ENCODE measurements at regions not wholly inside any gene's neighbourhood (a gene's known extent, or its start where the extent isn't known, plus 50 kb on each side); places are given as distances from the start of the nearest gene placed in this dataset.
"Not testable (repeated sequence)": the region's sequence is repeated elsewhere in the genome, so short reads cannot be mapped to it uniquely, and the experiment has no call there.

DNA sequence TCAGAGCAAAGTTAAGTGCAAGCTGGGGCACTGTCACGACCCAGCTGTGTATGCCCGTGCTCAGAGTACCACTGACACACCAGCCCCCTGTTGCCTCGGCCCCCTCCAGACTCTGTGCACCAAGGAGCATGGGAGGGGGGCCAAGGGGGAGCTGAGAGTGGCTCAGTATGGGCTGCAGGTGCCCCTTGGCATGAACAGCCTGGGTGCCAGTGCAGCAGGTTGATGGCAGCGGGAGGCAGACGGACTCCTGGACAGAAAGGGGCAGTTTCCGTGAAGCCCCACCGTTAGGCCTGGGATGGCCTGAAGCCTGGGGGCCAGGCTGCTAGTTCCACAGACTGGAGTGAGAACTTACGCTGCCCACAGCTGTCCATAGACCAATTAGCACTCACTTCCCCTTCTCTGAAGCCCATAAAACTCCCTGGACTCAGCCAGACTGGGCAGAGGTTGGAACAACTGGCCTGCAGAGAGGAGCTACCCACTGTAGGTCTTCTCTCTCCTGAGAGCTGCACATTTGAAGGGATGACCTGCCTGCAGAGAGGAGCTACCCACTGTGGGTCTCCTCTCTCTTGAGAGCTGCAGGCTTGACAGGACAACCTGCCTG, 182.8 kb downstream of the DEPDC1B start:
- no peak for DNase-seq

DNA sequence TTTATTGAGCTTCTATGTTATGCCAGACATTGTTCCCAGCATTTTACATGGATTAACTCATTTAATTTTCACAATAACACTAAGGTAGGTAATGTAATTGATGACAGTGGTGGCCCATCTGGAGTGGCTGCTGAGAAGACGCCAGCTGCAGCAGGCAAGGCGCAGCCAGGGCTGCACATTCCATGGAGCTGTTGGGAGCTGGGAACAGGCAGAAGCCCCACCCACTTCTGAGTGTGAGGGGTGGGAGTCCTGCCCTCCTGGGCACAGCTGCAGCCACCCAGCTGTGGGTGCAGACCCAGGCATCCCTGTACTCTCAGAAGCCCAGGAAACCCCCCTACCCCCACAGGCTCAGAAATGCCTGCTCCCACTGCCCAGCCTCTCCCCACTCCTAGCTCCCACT, 183.3 kb downstream of the DEPDC1B start:
- no peak for DNase-seq

DNA sequence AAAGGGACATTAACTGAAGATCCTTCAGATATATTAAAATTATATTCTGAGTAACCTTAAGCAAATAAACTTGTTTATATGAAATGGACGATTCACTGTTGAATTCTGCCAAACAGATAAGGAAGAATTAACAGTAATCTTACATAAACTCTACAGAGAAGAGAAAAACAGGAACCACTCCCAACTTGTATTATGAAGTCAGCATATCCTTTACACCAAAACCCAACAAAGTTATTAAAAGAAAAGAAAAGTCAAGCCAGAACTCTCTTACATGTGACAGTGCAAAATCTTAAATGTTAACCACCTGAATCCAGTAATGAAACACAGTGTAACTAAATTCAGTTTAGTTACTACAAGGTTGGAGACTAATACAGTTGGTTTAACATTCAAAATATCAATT, 185.8 kb downstream of the DEPDC1B start:
- no peak for DNase-seq

DNA sequence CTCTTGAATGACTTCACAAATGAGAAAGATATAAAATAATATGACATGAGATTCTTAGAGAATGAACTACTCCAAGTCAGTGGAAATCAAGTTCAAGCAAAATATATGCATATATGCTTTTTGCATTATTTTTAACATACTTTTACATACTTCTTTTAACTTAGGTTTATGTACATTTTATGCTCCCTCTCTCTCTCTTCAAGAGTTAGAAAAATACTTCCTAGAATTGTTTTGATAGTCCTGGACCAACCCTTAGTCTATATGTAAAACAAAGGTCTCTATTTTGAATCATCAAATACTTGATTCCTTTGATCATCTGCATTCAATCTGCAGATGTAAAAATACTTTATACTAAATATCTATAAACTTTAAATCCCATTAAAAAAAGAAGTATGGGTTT, 187.8 kb downstream of the DEPDC1B start:
- no peak for DNase-seq

DNA sequence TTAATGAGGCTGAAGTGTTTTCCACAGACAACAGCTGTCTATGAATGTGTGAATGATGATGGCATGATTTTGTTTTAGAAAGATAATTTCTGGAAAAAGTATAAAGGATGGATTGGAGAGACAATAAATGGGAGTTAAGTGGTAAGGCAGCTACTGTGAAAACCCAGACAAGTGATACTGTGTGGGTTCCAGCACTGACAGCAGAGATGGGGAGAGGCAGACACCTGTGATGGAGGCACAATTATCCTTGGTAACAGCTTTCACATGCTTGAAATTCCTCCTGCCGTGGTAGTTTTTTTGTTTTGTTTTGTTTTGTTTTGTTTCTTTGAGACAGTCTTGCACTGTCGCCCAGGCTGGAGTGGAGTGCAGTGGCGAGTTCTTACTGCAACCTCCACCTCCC, 189.3 kb downstream of the DEPDC1B start:
- DNase-seq: no peak

DNA sequence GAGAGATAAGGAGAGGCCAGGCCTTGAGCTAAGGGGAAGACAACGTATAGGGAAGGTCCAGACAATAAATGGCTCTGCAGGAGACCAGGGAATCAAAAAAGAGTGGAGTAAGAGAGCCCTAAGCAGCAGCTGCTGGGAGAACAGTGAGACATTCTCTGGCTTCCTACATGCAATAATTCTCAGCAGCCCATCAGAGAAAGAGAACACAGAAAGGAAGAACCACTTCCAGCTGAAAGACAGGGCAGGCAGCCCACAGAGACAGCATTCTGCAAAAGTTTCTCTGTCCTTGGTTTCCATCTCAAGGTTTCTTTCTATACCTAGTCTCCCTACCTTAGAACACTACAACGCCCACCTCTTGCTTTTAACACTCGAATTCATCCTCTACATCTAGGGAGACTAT, 189.9 kb downstream of the DEPDC1B start:
- no peak for DNase-seq

DNA sequence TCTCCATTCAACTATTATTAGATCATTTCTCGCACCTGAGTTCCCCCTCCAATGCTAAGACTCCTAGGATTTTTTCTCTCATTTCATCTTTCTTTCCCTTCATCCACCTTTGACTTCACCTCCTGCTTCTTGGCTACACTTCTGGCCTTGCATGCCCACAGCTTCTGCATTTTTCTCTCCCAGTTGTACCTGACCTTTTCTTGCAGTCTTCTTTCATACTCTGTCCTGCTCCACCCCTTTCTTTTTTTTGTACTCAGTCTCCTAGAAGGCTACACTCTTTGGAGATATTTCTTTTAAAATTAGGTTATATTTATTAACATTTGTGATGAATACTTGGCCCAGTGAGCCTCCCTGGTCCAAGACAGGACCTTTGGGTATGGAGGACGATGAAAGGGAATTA, 190.4 kb downstream of the DEPDC1B start:
- DNase-seq: no peak

DNA sequence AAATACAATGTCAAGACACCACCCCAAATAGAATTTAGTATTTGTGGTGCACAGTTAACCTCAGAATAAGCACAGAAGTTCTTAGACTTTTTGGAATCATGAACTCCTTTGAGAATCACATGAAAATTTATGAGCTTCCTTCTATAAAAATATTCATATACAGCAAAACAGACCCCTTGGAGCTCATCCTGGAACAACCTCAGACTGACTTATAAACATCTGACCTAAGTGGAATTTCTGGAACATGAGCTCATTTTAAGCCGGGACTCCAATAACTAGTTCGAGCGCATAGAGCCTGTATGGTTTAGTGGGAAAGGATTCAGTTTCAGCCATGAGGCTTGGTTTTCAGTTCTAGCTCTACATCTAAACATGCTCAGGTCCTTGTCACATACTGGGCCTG, 192.3 kb downstream of the DEPDC1B start:
- DNase-seq: no peak

DNA sequence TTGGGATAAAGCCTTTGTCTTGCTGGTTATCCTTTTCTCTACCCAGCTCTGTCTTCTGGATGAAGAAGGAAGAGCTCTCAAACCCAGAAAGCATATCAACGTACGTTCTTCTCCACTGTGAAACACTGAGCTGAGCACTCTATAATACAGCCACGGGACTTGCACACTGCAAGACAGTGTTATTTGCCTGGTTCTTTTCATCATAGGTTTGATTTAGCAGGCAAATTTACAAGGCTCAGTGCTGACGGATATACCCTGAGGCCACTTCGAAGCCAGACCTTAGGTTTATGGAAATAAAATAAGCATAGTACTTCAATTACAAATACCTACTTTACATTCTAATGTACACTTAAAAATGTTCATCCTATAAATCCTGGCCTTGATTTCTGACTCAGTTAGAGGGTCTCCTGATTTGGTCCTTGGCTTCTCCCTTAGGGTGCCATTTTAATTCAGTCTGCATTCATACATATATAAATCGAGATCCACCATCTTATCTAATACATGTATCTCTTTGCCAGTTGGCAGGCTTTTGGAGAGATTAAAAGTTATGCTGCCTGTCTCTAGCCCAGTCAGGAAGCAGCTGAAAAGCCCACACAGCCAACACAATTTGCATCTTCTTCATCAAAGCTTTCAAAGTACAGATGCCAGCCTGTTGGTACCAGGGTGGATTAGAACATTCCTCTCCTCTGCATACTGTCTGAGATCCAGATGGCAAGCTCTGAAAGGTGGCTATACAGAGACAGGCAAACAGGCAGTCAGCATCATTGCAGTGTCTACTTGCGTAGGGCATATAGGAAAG, 194.4 kb downstream of the DEPDC1B start:
- no peak for DNase-seq

DNA sequence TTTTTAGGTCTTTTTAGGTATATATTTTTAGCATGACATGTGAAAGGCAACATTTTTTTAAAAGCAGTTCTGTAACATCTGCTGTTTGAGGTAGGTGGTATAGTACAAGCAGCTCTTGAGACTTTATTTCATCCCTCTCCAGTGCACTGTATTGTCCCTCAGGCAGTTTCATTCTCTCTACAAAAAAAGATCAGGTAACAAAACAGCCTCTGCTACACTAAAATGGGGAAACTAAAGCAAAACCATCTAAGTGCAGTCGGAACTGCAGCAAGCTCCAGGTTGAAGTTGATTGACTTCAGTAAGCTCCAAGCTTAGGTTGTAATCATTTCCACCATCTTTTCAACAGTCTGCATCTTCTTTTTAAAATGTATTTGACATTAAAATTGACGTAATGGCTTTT, 195.6 kb downstream of the DEPDC1B start:
- DNase-seq: no peak

DNA sequence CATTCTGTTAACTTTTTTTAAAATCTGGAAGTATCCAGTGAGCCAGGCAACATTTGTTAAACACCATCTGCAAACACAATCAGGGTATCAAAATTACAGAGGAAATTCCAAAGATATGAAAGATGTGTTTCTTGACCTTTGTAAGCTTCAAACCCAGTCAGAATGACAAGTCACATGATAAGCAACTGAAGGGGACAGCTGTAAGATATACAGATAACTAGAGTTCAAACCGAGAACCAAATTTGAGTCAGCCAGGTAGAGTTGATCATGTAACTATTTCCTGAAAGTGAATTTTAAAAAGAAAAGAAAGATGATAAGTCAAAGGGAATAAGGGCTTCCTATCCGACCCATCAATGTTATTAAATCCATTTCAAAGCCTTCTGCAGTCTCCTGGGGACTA, 196.2 kb downstream of the DEPDC1B start:
- DNase-seq: no peak

DNA sequence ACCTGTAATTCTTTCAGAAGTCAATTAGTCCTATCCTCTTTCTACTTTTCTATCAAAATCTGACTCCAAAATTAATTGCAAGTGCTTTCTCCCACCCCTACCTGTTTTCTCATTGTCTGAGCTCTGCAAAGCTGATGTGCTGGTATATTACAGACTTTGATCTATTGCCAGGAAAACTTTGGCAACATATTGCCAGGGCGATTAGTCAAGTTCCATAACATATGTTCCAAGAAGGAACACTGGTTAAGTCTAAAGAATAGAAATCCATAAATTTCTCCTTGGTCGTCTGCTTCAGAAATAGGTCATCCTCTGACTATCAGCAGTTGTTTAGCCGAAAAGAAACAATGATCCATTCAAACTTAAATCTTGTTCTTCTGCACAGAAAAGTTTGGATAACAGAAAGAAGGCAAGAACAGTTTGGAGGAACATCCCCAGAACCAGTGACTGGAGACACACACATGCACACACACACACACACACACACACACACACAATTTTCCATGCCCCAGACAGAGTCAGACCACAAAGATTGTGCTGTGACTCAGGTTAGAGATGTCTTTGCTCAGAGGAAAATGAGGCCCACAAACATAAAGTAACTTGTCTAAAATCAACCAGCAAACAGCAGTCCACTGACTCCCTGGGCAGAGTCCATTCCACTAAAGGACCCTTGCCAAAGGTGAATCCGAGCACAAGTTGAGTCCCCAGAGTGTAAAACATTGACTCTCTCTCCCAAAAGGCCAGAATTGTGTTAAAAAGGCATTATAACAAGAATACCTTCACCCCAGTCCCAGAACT, 202.1 kb downstream of the DEPDC1B start:
- DNase-seq: no peak

DNA sequence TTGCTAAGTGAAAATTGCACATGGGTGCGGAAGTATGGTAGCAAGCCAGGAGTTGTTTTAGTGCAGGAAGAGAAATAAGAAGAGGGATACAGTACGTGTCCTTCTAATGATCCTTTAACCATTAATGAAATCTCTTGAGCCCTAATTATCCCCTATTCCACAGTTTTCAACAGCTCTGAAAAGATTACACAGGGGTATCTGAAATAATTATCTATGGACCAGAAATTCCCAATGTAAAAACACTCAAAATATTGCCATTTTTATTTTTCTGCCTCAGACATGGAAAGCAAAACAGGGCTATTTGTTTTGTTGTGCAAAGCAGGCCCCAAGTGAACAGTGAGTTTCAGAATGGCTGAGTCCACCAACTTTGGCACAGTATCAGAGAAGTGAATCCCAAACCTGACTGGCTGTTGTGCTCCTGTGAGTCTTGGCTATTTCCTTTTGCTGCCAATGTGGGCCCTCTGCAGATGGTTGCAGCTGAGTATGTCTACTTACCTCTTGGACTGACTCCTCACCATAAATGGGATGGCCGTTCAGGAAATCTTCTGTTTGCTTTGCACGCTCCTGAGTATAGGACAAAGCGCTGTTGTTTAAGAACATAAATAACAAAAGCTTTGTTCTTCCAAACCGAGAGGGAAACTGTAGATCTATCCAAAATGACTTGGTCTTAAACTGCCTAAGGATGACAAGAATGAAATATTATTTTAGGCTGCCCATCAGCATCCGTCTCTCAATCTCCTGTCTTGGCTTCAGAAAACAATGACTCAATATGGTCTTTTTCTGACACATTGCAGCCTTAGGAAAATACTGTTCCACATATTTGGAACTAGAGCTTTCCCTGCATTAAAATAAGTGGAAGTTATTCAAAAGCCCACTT, 204.1 kb downstream of the DEPDC1B start:
- DNase-seq: no peak

DNA sequence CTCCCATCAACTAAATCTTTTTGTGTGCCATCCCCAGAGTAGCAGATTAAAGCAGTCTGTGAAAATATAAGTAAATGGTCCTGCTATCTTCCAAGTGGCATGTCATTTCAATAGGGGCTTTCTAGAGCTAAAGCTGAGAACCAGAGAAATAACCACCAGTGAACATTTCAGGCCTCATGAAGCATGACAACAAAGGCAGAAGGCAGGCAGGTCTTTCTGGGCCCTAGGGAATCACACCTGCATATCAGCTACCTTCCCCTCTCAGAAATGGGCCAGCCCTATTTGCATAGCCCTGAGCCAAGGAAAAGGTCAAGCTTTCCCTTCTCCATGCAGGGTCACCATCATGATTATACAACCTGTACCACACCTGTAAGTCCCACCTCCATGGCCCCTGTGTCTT, 205.3 kb downstream of the DEPDC1B start:
- no peak for DNase-seq

DNA sequence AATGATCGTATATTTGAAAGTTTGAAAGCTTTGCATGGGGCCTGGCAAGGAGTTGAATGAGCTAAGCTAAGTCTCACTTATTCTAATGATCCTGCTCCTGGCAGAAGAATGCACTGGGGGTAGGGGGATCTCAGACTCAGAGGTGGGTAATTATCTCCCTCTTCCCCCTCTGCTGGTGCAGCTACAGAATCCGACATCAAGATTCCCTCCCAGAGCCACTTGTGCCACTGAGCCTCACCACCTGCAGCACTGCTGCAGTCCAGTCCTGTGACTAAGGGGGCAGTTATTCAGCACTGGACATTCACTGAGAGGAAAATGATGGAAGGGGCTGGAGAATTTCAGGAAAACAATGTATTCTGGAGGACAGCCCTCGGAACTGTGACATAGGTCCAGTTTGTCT, 205.8 kb downstream of the DEPDC1B start:
- no peak for DNase-seq

DNA sequence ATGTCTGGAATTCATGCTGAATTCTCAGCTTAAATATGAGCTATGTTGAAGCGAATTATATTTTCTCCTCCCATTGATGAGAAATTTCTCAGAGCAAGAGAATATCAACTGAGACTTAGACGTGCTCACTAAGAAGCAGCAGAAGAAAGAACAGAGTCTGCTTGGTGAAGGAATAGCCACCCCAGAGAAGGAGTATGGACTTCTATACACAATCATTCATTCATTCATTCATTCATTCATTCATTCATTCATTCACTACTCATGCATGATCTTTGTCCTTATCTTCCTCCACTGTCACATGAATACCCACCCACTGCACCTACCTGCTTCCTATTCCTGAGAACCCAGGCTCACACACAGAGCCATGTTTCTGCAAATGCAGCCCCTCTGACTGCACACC, 206.6 kb downstream of the DEPDC1B start:
- no peak for DNase-seq

DNA sequence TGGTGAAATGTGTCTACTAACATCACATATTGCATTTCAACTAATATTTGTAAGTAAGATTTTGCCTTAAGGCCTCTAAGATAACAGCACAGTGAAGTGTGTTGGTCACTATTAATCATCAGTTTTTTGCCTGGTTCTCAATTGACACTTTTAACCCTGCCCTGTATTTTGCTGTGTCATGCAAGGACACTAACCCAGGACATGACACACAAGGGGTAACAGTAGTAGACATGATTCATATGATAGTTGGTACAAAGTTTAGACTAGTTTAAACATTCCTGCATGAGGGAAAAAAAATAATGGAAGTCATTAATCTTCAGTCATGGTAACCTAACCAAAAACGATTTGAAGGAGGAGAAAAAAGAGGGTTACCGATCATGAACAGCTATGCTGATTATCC, 207.0 kb downstream of the DEPDC1B start:
- DNase-seq: no peak

DNA sequence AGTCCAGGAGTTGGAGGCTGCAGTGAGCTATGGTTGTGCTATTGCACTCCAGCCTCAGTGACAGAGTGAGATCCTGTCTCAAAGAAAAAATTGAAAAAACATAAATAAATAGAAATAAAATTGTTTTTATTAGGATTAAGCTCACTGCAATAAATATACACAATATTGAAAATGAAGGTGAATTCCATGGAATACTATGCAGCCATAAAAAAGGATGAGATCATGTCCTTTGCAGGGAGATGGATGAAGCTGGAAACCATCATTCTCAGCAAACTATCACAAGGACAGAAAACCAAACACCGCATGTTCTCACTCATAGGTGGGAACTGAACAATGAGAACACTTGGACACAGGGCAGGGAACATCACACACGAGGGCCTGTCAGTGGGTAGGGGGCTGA, 207.6 kb downstream of the DEPDC1B start:
- DNase-seq: not testable (repeated sequence)

DNA sequence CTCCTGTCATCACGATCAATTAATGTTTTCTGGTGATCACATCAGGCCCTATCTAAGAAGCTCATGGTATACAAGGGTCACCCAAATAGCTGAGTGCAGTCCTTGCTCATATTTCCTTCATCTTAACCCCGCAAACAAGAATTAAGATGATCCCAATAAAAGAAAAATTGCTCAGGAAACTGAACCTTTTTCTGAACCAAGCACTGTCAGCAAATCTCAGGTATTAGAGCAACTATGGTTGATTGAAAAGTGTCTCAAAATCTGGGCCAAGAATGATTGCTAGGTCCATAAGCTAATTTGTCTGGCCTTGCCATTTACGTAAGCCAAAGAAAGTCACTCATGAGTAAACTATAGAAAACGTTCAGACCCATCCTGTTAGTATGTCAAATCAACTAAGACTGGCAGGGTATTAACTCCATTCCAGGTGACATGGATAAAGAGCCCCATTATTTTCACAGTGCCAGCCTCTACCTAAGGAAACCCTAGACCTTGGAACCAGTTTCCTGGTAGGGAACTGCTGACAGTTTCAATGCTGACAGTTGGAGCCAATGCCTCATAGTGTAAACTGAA, 209.3 kb downstream of the DEPDC1B start:
- no peak for DNase-seq

DNA sequence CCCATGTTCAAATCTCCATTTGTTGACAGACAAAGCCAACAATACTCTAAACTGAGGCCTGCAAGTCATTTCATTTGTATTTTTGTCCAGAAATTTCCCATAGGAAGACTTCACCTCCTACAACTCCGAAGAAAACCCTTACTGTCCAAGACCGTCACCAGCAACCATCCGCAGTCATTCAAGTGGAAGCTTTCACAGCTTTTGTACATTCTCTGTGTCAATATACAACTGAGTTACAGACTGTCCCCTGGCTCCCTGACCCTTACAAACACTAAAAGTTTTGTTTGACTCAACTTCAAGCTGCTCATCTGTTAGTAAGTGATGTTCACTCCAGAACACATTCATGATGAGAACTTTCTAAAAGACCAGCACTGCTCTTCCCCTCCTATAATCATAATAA, 210.1 kb downstream of the DEPDC1B start:
- DNase-seq: no peak

DNA sequence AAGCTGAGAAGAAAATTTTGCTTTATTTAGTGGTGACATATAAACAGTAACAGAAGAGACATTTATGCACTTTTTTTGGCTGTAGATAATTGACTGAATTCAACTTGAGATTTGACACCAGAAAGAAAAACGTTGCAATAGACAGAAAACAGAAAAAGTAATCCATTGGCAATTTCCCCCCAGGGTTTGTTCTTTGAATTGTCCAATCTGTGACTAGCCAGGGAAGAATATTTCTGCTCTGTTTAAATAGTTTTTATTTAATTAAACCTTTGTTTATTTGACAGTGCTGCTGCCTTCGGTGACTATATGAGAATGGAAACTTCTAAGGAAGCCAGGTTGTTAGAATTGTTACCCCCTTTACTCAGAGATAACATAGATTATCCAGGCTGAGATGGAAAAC, 210.6 kb downstream of the DEPDC1B start:
- DNase-seq: no peak

Measured in right lung (tissue), 2 donors.